ENCODE measurements at regions not wholly inside any gene's neighbourhood (a gene's known extent, or its start where the extent isn't known, plus 50 kb on each side); places are given as distances from the start of the nearest gene placed in this dataset.

DNA sequence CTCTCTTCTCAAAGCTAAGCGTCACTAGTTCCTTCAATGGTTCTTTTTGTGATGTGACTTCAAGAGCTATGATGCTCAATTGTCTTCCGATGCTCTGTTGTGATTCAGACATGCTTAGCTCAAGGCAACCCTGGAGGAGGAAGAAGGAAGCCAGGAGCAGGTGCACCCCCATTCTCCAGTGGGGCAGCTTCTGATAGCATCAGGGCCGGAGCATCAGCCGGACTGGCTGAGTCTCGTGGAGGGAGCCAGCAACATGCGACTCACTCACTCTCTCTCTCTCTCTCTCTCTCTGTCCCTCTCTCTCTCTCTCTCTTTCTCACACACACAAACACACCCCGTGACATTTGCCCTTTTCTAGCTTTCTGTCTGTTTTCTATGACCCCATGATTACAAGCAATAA, 140.2 kb downstream of the HSD17B3 start:
- Histone ChIP-seq H3F3A (ENCODE audit: insufficient read depth, low read length, poor library complexity, severe bottlenecking) (no peaks in the 10 kb centered on the region), H3K9me2 (ENCODE audit: insufficient read depth, low read length) (no peaks in the 10 kb centered on the region), H3K36me3 (ENCODE audit: insufficient read depth, low read length) (no peaks in the 10 kb centered on the region), H3K9me3 (ENCODE audit: low read length) (no peaks in the 10 kb centered on the region), H3K4me2 (ENCODE audit: low read length) (no peak overlapping the region), H3K79me2 (replicated peaks; ENCODE audit: insufficient read depth, low read length) (no peaks in the 10 kb centered on the region), H4K20me1 (ENCODE audit: insufficient read depth) (no peaks in the 10 kb centered on the region), H2AFZ (ENCODE audit: low read depth, low read length) (no peak overlapping the region), H3K27ac (ENCODE audit: low read length) (no peak overlapping the region), H3K27me3 (ENCODE audit: insufficient read depth, low read depth, low read length) (no peaks in the 10 kb centered on the region), H3K9ac (ENCODE audit: low read length) (no peak overlapping the region), H3K4me3 (ENCODE audit: low read length) (no peak overlapping the region)
- TF ChIP-seq MXI1 (conservative IDR thresholded peaks at IDR 0.05; ENCODE audit: poor library complexity, severe bottlenecking) (no peak), RAD21 (conservative IDR thresholded peaks at IDR 0.05) (no peak), EZH2 (IDR thresholded peaks at IDR 0.05; ENCODE audit: borderline replicate concordance, insufficient read depth, low read length, poor library complexity, severe bottlenecking) (no peak), POLR2AphosphoS5 (IDR thresholded peaks at IDR 0.05) (no peak), SMC3 (conservative IDR thresholded peaks at IDR 0.05; ENCODE audit: poor library complexity) (no peak), TAF1 (IDR thresholded peaks at IDR 0.05; ENCODE audit: low read depth) (no peak), EP300 (conservative IDR thresholded peaks at IDR 0.05; ENCODE audit: poor library complexity, severe bottlenecking) (no peak)
- TF ChIP-seq, protein P1, sequence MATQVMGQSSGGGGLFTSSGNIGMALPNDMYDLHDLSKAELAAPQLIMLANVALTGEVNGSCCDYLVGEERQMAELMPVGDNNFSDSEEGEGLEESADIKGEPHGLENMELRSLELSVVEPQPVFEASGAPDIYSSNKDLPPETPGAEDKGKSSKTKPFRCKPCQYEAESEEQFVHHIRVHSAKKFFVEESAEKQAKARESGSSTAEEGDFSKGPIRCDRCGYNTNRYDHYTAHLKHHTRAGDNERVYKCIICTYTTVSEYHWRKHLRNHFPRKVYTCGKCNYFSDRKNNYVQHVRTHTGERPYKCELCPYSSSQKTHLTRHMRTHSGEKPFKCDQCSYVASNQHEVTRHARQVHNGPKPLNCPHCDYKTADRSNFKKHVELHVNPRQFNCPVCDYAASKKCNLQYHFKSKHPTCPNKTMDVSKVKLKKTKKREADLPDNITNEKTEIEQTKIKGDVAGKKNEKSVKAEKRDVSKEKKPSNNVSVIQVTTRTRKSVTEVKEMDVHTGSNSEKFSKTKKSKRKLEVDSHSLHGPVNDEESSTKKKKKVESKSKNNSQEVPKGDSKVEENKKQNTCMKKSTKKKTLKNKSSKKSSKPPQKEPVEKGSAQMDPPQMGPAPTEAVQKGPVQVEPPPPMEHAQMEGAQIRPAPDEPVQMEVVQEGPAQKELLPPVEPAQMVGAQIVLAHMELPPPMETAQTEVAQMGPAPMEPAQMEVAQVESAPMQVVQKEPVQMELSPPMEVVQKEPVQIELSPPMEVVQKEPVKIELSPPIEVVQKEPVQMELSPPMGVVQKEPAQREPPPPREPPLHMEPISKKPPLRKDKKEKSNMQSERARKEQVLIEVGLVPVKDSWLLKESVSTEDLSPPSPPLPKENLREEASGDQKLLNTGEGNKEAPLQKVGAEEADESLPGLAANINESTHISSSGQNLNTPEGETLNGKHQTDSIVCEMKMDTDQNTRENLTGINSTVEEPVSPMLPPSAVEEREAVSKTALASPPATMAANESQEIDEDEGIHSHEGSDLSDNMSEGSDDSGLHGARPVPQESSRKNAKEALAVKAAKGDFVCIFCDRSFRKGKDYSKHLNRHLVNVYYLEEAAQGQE (IDR thresholded peaks at IDR 0.05; ENCODE audit: borderline replicate concordance): no peak
- TF ChIP-seq, protein P2, sequence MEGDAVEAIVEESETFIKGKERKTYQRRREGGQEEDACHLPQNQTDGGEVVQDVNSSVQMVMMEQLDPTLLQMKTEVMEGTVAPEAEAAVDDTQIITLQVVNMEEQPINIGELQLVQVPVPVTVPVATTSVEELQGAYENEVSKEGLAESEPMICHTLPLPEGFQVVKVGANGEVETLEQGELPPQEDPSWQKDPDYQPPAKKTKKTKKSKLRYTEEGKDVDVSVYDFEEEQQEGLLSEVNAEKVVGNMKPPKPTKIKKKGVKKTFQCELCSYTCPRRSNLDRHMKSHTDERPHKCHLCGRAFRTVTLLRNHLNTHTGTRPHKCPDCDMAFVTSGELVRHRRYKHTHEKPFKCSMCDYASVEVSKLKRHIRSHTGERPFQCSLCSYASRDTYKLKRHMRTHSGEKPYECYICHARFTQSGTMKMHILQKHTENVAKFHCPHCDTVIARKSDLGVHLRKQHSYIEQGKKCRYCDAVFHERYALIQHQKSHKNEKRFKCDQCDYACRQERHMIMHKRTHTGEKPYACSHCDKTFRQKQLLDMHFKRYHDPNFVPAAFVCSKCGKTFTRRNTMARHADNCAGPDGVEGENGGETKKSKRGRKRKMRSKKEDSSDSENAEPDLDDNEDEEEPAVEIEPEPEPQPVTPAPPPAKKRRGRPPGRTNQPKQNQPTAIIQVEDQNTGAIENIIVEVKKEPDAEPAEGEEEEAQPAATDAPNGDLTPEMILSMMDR (IDR thresholded peaks at IDR 0.05; ENCODE audit: poor library complexity, severe bottlenecking): no peak

DNA sequence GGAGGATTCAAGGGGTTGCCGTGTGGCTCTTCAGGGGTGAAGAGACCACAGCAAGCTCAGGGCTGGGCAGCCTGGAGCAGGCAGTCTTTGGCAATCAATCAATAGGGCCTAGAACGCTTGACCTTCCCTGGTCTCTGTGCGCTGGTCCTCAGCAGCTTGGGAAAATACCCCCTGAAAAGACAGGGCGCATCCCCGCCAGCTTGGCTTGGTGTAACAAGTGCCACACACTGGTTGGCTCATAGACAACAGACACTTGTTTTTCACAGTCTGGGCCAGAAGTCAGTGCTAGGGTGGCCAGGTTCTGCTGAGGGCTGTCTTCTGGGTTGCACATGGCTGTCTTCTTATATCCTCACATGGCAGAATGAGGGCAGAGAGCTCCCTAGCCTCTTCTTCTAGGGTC, 141.1 kb downstream of the HSD17B3 start:
- H2AFZ ChIP-seq (ENCODE audit: low read depth, low read length): no peak overlapping the region
- no peak for TF ChIP-seq SMC3 (conservative IDR thresholded peaks at IDR 0.05; ENCODE audit: poor library complexity)
- TF ChIP-seq POLR2AphosphoS5 (IDR thresholded peaks at IDR 0.05): no peak
- TF ChIP-seq TAF1 (IDR thresholded peaks at IDR 0.05; ENCODE audit: low read depth): no peak
- TF ChIP-seq, protein P2 (IDR thresholded peaks at IDR 0.05; ENCODE audit: poor library complexity, severe bottlenecking): no peak
- no peak for TF ChIP-seq MXI1 (conservative IDR thresholded peaks at IDR 0.05; ENCODE audit: poor library complexity, severe bottlenecking)
- no peak for TF ChIP-seq EP300 (conservative IDR thresholded peaks at IDR 0.05; ENCODE audit: poor library complexity, severe bottlenecking)
- TF ChIP-seq, protein P1 (IDR thresholded peaks at IDR 0.05; ENCODE audit: borderline replicate concordance): no peak
- TF ChIP-seq EZH2 (IDR thresholded peaks at IDR 0.05; ENCODE audit: borderline replicate concordance, insufficient read depth, low read length, poor library complexity, severe bottlenecking): no peak
- TF ChIP-seq RAD21 (conservative IDR thresholded peaks at IDR 0.05): no peak
- no peaks in the 10 kb centered on the region for H3K79me2 ChIP-seq (replicated peaks; ENCODE audit: insufficient read depth, low read length)

More for the DNA sequence above, 141.1 kb downstream of the HSD17B3 start:
- Histone ChIP-seq H3K4me3 (ENCODE audit: low read length) (no peak overlapping the region), H3K36me3 (ENCODE audit: insufficient read depth, low read length) (no peaks in the 10 kb centered on the region), H3K4me2 (ENCODE audit: low read length) (no peak overlapping the region), H3K9me3 (ENCODE audit: low read length) (no peaks in the 10 kb centered on the region), H3K27me3 (ENCODE audit: insufficient read depth, low read depth, low read length) (no peaks in the 10 kb centered on the region), H4K20me1 (ENCODE audit: insufficient read depth) (no peaks in the 10 kb centered on the region), H3F3A (ENCODE audit: insufficient read depth, low read length, poor library complexity, severe bottlenecking) (no peaks in the 10 kb centered on the region), H3K9me2 (ENCODE audit: insufficient read depth, low read length) (no peaks in the 10 kb centered on the region), H3K27ac (ENCODE audit: low read length) (no peak overlapping the region), H3K9ac (ENCODE audit: low read length) (no peak overlapping the region)

Measured in neural cell (in vitro differentiated cells).